ENCODE measurements at regions not wholly inside any gene's neighbourhood (a gene's known extent, or its start where the extent isn't known, plus 50 kb on each side); places are given as distances from the start of the nearest gene placed in this dataset.

DNA sequence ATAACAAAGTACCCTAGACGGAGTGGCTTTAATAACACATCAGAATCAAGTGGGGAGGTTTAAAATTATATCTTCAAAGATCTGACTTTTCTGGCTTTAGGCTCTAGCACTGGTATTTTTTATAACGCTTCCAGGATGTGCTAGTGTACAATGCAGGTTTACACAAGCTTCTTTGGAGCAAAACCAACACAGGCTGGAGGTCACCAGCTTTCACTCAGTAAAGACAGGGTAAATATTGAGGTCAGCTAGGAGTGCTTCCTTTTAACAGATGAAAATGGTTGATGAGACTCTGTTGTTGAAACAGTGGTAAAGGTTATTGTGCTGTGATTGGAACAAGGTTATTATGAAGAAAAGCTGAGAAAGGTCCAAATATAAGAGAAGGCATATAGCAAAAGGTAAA lies 414.2 kb downstream of the TAF11L14 start:
- DNase-seq (ENCODE audit: low spot score), result no peak

DNA sequence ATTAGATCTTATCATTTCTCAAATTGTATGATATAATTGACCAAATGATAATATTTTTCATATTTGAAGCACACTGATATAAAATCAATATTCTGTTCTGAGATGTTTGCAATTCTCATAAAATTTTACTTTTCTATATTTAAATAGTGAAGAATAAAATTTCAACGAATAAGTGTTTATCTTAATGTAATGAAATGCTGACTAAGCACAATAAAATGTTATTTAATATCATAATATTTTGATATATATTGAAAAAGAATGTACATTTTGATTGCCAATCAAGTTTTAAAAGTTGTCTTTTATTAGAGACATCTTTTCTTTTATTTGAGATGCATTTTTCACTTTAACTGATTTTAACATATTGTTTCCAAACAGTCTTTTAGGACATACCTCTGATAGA lies 416.1 kb downstream of the TAF11L14 start:
- DNase-seq (ENCODE audit: low spot score), result no peak

DNA sequence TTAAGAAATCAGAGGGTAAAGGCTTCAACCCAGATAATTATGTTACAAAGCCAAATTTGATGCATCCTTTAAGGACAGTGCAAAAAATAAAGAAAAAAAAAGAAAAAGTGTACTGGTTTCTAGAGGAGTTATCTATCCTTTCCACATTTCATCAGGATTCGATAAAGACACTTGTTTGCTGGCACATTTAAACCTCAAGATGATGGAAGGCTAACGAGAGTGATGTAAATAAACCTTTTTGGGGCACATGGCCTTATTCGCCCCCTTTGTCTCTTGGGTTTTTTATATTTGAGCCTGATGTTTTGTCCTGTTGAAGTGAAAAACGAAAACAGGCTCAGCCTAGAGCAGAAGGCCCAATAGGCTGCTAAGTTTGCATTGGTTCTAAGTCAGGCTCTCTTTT lies 416.5 kb downstream of the TAF11L14 start:
- DNase-seq (ENCODE audit: low spot score), result no peak

DNA sequence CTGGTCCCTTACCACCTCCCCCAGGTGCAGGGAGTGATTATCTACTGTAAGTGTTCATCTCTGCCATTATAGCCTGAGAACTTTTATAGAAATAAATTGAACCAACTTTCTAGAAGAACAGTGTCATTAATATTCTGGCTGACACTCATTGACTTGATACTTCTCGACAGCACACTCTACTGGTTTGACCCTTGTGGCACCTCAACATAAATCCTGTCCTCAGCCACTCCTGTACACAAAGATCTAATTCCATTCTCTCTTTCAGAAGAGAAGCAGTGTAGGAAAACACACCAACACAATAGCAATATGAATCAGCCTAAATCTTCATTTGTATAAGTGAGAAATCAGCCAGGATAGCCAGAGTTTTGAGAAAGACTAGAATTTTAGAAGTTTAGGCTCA lies 417.7 kb downstream of the TAF11L14 start:
- DNase-seq (ENCODE audit: low spot score), result no peak

DNA sequence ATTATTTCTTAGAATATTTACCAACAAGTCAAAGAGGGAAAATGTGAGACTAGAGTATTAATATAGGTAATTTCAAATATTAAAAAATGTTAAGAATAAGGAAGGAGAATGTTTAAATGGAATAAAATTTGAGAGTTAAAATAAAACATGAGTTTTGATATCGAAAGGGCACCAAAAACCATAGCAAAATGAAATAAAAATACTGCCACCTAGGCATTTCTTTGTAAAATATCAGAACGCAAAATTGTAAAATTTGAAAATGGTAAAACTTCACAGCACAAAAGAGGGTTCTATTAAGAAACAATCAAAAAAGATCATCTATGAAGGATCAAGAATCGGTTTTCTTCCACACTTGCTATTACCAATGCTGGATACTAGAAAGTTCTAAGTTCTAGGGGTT lies 418.3 kb downstream of the TAF11L14 start:
- no peak for DNase-seq (ENCODE audit: low spot score)

DNA sequence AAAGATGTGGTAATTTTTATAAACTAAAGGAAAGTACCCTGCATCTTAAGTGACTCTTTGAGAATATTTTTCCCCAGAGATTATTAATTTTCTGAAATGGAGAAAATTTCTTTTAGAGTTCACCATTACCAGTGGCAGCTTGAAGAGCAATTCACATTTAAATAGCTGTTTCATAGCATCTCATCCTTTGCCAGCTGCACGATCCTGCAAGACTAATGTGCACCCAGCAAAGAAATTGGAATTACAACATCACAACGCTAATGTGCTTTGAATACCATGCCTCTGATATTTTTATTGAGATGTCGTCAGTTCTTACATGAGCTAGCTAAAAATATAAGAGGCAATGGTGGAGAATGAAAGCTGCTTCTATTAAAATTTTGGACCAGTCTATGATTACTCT lies 423.5 kb downstream of the TAF11L14 start:
- DNase-seq (ENCODE audit: low spot score), result no peak

DNA sequence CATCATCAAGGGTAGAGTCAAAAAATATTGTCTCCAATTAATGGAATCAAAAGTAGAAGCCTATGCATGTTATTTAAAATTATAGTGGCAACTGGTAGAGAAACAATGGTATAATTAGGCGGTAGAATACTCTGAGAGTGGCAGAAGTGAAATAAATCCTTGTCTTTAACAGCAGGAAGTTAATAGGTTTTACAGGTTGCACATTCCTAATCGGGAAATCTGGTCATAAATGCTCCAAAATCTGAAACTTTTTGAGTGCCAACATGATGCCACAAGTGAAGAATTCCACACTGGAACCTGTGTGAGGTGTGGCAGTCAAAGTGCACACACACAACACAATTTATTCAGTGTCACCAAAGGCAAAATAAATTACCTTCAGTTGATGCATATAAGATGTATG lies 433.4 kb downstream of the TAF11L14 start:
- DNase-seq (ENCODE audit: low spot score), result no peak

DNA sequence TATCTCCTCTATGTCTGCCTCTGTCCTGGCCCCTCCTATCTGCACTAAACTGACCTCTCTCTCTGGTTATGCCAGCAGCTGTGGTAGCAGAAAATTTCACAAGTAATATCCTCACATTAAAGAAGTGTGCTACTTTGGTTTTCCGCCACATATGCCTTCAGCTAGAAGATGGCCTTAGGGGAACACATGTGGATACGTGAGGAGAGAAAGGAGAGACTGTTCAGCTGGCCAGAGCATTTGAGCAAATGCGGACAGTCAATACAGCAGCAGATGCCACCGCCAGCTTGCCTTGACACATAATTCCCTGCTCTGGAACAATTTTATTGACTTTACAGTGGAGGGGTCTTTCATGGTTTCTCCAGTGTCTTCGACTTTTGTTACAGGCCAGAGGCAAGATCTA lies 434.6 kb downstream of the TAF11L14 start:
- no peak for DNase-seq (ENCODE audit: low spot score)

DNA sequence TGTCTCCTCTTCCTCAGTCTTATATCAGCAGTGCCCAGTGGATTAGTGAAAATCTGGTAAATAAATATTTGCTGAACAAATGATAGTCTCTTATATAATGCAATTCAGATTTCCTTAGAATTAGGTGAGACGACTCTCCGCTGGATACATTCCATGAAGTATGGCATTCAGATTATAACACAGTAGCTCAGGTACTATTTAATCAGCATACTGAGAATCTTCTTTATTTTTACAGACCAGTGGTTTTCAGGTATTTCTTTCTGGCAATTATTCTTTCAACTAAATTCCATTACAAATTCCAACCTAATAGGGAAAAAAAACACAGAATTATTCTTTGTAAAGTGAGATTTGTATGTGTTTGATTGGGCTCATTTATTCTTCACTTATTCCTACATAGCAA lies 435.5 kb downstream of the TAF11L14 start:
- DNase-seq (ENCODE audit: low spot score), result no peak

DNA sequence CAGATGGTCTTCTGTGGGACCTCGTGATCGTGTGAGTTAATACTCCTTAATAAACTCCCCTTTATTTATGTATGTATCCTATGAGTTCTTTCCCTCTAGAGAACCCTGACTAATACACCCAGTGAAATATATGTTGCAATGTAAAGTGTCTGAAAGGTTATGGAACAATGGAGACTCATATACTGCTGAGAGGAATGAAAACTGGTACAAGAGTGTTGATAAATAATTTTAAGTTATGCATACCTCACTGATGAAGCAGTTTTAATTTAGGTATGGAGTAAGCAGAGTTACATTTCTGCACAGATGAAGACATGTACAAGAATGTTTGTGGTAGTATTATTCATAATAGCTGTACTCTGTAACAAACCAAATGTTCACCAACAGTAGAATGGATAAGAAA lies 438.3 kb downstream of the TAF11L14 start:
- DNase-seq (ENCODE audit: low spot score), result no peak

DNA sequence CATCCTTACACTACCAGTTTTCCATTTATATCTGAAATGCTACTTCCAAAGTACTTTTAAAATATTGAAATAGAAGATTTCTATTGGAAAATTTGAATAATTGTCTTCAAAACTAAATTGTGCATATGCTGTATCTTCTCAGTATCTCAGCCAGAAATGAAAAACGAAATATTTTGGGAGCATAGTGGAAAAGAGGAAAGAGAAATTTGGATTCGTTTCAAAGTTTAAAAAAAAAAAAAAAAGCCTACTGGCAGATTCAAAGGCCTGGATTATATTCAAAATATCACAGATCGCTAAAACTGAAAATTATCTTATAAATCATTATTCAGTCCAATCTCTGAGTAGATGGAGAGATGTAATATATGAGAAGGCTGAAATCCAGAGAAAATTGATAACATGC lies 440.7 kb downstream of the TAF11L14 start:
- no peak for DNase-seq (ENCODE audit: low spot score)

DNA sequence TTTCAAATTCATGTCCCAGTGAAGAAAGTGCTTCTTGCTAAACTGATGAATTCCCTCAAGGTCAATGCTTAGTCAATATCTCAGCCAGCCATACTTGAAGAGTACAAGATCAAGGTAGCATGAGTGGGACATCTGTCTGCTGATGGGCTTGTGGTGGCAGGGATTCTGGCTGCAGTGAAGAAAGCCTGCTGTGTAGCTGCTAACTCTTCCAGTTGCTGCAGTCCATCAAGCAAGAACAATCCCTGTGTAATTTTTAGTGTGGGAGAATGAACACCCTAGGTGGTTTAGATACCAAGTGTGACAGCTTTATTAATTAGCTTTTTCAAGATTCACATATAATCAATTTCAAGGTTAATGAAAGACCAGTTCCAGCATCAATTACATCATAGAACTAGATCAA lies 443.9 kb downstream of the TAF11L14 start:
- DNase-seq (ENCODE audit: low spot score), result no peak

DNA sequence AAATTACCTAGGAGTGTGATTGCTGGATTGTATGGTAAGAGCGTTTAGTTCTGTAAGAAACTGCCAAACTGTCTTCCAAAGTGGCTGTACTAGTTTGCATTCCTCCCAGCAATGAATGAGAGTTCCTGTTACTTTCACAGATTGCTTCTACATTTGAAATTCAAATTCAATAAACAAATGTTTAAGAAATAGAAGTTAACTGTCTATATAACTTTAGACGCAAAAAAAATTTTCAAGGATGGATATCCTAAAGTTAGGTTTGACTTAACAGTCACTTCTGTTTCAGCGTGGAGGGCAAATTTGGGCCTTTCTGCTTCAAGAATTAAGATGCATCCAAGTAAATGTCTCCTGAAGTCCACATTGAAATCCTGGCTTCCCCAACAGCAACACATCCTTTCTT lies 445.6 kb downstream of the TAF11L14 start:
- no peak for DNase-seq (ENCODE audit: low spot score)

DNA sequence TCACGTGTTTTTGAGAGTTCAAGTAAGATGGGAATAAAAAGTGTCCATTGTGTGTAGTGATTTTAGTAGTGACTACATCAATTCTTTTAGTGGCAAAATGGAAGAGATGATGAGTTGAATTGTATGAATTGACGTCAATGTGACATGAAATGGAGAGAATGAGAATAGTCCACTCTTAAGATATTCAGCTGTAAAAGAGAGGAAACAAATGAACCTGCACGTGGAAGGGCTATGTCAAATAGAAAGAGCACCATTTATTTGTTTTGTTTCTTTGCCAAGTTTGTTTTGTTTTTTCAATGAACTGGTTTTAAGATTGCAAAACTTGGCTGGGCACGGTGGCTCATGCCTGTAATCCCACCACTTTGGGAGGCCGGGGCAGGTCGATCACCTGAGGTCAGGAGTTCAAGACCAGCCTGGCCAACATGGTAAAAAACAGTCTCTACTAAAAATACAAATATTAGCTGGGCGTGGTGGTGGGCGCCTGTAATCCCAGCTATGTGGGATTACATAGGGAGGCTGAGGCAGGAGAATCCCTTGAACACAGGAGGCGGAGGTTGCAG lies 453.8 kb downstream of the TAF11L14 start:
- DNase-seq (ENCODE audit: low spot score), result no peak

DNA sequence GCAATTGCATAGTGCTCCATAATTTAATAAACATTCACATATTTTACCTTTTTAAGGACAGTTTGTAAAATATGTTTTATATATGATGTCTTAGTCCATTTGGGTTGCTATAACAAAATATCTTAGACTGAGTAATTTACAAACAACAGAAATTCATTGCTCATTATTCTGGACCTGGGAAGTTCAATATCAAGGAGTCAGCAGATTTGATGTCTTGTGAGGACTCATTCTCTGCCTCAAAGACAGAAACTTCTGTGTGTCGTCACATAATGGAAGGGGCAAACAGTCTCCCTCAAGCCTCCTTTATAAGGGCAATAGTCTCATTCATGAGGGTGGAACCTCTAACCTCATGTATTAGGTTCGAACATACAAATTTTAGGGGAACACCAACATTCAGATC lies 455.9 kb downstream of the TAF11L14 start:
- no peak for DNase-seq (ENCODE audit: low spot score)

DNA sequence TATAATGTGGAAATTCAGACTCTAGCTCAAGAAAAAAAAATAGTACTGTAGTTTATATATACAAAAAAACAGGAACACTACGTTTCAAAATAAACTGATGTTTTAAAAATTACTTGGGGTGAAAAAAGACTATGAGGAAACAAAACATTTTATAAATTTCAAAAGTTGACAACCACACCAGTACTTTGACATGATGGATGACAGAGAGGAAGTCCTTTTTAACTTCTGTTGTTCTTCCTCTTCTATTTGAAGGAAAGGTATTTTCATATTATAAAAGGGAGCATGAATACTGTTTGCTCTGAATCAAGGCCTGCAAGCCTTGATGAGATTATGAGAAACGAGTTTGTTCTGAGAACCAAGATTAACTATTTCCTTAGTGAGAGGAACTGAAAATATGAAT lies 456.9 kb downstream of the TAF11L14 start:
- DNase-seq (ENCODE audit: low spot score), result no peak

DNA sequence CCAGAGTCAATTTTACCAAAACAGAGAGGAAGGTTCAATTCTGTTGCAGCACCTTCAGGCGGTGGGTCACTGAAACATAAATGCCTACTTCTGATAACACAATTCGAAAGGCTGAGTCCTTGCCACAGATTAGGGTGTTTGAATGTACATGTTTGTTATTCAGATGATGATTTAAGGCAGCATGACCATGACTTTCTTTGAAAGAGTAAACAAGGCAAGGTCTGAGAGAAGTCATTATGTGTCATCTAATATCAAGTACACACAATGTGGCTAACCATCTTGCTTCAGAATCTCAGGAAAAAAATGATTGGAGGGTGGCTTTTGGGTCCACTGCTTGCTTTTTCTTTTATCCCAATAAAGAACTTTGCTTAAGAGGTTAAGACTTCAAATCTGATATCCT lies 457.5 kb downstream of the TAF11L14 start:
- no peak for DNase-seq (ENCODE audit: low spot score)

DNA sequence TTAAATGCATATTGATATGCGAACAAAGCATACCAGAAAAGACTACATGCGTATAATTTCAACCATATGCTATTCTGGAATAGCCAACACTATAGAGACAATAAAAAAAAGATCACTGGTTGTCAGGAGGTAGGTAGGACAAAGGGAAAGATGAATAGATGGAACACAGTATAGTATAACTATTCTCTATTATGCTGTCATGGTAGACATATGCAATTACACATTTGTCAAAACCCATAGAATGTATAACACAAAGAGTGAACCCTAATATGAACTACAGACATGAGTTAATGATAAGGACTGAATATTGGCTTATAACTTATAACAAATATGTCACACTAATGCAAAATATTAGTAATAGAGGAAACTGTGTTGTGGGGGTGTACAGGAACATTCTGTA lies 460.8 kb downstream of the TAF11L14 start:
- no peak for DNase-seq (ENCODE audit: low spot score)

DNA sequence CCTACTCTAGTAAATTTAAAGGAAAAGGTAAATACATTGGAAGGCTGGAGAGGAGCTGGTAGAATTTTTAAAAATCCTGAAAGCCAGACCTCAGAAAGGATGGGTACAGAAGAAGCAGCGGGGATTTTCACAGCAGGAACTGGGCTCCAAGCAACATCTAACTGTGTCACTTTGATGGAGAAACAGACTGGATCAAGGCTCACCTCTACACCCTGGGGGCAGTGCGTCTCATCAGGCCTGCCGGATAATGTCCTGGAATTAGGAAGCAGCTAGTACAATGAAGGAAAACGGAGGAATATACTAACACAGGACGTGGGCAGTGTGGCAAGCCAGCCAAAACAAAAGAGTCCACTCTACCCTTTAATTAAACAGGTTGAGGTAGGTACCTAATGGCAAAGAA lies 463.6 kb downstream of the TAF11L14 start:
- no peak for DNase-seq (ENCODE audit: low spot score)

DNA sequence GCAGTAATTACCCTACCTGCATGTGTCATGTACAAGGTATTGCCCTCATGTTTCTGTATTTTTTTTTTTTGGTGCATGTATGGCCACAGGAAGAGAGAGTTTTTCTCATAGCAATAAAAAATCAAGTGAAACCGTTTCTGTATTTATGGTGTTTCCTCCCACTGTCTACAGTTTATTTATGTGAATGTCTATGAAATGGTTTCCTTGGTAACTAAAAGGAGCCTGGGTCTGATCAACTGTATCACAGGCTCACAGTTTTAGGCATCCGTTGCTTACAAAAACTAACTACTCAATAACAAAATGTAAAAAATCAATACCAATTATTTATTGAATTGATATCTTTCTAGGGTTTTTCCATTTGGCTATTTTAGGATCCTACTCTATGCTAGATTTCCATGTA lies 464.4 kb downstream of the TAF11L14 start:
- DNase-seq (ENCODE audit: low spot score), result no peak

DNA sequence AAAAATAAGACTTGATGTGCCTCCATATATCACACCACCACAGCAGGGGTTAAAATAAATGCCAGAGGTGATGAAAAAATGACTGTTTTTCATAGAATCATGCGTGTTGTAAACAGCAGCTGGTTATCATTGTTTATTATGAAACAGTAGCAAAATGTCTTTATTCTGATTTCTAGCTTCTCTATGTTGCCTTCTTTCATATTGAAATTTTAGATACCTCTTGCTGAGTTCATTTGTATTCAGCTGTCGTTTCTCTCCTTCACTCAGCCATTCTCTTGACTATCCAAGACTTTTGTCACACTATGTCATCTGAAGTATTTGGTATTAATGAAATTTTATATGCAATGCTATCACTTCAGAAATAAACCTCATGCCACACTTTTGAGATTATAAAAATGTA lies 465.0 kb downstream of the TAF11L14 start:
- DNase-seq (ENCODE audit: low spot score), result no peak

DNA sequence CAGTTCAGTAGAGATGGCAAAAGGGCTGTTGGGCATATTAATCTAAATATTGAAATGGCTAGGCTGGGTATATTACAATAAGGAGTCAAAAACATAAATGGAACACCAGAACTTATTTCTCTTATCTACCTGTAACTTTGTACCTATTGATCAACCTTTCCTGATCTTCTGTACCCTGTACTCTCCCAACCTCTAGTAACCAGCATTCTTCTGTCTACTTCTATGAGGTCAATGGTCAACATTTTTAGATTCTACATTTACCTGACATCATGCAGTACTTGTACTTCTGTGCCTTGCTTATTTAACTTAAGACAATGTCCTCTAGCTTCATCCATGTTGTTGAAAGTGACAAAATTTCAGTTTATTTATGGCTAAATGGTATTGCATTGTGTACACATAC lies 467.3 kb downstream of the TAF11L14 start:
- DNase-seq (ENCODE audit: low spot score), result no peak

DNA sequence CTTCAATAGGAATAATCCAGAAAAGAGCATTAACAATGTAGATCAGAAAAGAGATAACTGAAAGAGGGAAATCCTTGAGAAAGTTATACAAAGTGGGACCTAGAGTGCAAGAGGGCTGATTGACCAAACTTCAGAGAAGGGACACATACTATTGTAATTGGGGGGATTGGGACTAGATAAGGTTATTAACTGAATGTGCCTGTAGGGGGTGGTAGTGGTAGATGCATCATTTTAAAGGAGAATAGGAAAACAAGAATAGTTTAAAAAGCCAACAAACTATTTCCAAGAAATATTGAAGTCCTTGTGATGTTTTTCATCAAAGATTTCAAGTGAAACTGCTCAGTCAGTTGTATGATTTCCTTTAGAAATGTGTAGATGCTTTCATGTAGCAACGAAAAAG lies 468.5 kb downstream of the TAF11L14 start:
- no peak for DNase-seq (ENCODE audit: low spot score)

DNA sequence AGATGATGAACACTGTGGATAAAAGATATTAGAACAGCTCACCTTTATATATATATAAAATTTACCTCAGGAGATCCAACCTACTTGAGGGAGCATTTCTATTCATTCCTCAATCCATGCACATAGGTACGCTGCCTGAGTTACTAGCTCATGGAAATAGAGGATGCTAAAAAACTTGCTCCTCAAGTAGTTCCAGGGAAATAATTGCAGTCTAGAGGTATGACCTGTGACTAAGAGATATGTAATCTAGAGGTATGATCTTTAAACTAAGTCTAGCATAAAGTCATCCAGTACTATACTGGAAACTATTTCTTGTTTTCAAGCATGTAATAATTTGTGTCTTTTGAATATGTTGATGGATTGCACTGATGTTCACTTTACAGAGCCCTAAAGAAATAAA lies 471.2 kb downstream of the TAF11L14 start:
- no peak for DNase-seq (ENCODE audit: low spot score)

DNA sequence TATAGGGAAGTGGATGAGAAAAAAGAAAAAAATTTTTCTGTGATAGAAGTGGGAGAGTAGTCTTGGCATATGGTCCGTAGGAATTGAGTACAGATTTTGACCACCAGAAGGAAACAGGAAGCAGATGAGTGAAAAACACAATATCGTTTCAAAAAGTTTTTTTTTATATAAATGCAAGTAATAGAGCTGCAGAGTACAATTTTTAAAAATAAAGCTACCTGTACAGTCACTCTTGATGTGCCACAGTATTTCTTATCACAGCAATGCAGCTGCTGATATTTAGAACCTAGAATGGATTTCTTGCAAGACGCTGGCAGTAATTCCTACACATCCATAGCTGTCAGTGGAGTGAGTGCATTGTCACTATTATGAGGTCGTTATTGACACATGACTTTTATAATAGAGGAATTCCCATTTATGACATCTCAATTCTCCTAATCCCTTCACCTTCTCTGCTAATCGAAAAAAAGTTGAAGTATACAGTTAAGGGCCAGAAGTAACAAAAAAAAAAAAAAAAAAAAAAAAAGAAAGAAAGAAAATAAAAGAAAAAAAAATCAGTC lies 477.7 kb downstream of the TAF11L14 start:
- DNase-seq (ENCODE audit: low spot score), result no peak

Measured in CD4-positive, alpha-beta T cell treated with Interleukin-6 at 100 ng/mL for 8 hours (primary cell).